22Rv1 (cell line): ENCODE measurements at regions not wholly inside any gene's neighbourhood (a gene's known extent, or its start where the extent isn't known, plus 50 kb on each side); places are given as distances from the start of the nearest gene placed in this dataset.

ENCODE experiments used
- H3K27ac ChIP-seq: fragments of 450-650 bp; 2 replicates; pipeline ENCODE4 v1.5.1; 2017
- CTCF ChIP-seq: fragments of 450-650 bp; IDR thresholded peaks from 2 replicates; pipeline ENCODE4 v1.5.1; 2017; ENCODE audit warnings: mild to moderate bottlenecking
- ZFX ChIP-seq: fragments of 450-650 bp; IDR thresholded peaks from 2 replicates; pipeline ENCODE4 v1.6.1; 2017; ENCODE audit warnings: antibody characterized with exemption, borderline replicate concordance

- TF ChIP-seq CTCF (no peak), ZFX (no peak)
- H3K27ac ChIP-seq = no peak overlapping the region
Measured at GRCh38 chr12:90250042-90250441, 541.4 kb upstream of the ATP2B1 start.

GRCh38 chr12:90246688-90247087 lies 538.0 kb upstream of the ATP2B1 start:
- no peak for TF ChIP-seq ZFX
- no peak for TF ChIP-seq CTCF
- H3K27ac ChIP-seq = no peak overlapping the region

GRCh38 chr12:90245391-90245790 lies 536.8 kb upstream of the ATP2B1 start:
- TF ChIP-seq ZFX (no peak), CTCF (no peak)
- no peak overlapping the region for H3K27ac ChIP-seq

- H3K27ac ChIP-seq = no peak overlapping the region
- no peak for TF ChIP-seq CTCF
- no peak for TF ChIP-seq ZFX
Measured at GRCh38 chr12:90244232-90244631, 535.6 kb upstream of the ATP2B1 start.

- no peak for TF ChIP-seq ZFX
- TF ChIP-seq CTCF = no peak
- no peak overlapping the region for H3K27ac ChIP-seq
Measured at GRCh38 chr12:90243211-90243610, 534.6 kb upstream of the ATP2B1 start.

- TF ChIP-seq CTCF = no peak
- TF ChIP-seq ZFX = no peak
- no peak overlapping the region for H3K27ac ChIP-seq
Measured at GRCh38 chr12:90239732-90240260, 531.2 kb upstream of the ATP2B1 start.

GRCh38 chr12:90238663-90239271 lies 530.1 kb upstream of the ATP2B1 start:
- no peak overlapping the region for H3K27ac ChIP-seq
- TF ChIP-seq CTCF = no peak
- no peak for TF ChIP-seq ZFX
